SH-SY5Y (cell line): ENCODE measurements at regions not wholly inside any gene's neighbourhood (a gene's known extent, or its start where the extent isn't known, plus 50 kb on each side); places are given as distances from the start of the nearest gene placed in this dataset.

Source experiments
- GATA2 ChIP-seq: IDR thresholded peaks from 2 replicates; pipeline ENCODE4 v1.6.1; 2011; ENCODE audit warnings: mild to moderate bottlenecking, low read depth, low read length
- GATA3 ChIP-seq: IDR thresholded peaks from 2 replicates; pipeline ENCODE4 v1.6.1; 2011; ENCODE audit warnings: low read depth, mild to moderate bottlenecking, low read length, moderate library complexity

GRCh38 chr5:176748967-176749935 is 61.1 kb upstream of the UNC5A start:
- no peak for TF ChIP-seq GATA3
- no peak for TF ChIP-seq GATA2
